HG03432 (cell line): ENCODE measurements at regions not wholly inside any gene's neighbourhood (a gene's known extent, or its start where the extent isn't known, plus 50 kb on each side); places are given as distances from the start of the nearest gene placed in this dataset.

Experiments used
- ATAC-seq: cut with Tn5 transposase; IDR thresholded peaks from one replicate; pipeline ENCODE4 v1.9.1; 2021; ENCODE audit warnings: mild to moderate bottlenecking, moderate library complexity; ENCODE audit not compliant: unreplicated experiment

GRCh38 chr5:175116466-175117048 lies 327.4 kb downstream of the DRD1 start:
- no peak for ATAC-seq

DNA sequence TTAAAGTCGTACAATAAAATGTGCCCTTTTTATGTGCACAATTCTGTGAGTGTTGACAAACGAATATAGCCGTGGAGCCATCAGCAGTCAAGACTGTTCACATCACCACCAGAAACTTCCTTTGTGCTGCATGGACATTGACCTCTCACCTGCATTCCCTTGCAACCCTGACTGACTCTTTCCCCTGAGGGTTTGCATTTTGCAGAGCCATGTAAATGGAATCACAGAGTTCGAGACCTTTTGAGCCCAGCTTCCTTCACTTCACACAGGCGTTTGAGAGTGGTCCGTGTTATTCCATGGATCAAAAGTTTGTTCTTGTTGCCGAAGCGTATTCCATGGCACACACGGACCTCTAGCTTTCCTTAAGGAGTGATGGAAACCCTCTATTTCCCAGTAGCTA lies 328.2 kb downstream of the DRD1 start:
- no peak for ATAC-seq

GRCh38 chr5:175113947-175114346 lies 330.0 kb downstream of the DRD1 start:
- no peak for ATAC-seq

DNA sequence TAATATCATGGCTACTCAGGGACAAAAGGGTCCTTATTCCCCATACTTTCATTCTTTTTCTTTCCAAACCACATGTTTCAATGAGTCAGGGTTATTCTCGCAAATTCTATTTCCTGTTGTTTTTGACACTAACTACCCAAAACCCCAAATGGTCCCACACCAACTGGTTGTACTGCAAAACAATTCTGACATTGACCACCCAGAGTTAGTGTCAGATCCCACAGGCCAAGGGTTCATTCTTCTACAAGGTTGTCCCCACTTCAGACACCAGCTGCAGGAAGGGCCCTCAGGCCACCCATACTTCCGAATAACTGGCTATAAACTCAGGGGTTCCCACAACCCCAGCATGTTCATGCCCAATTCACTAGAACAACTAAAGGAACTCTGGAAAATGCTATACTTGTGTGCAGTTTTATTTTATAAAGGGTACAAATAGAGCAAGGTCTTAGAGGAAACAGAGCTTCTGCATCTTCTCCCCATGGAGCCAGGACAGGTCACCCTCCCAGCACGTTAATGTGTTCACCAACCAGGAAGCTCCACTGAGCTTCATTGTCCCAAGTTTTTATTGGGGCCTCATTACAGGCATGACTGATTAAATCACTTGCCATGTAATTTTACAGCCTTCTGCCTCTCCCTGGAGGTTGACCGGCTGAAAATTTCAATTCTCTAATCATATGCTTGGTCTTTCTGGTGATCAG lies 334.8 kb downstream of the DRD1 start:
- ATAC-seq: no peak

- no peak for ATAC-seq
Observed at GRCh38 chr5:175107865-175108264, 336.1 kb downstream of the DRD1 start.

GRCh38 chr5:175107028-175107588 lies 336.9 kb downstream of the DRD1 start:
- ATAC-seq: no peak

DNA sequence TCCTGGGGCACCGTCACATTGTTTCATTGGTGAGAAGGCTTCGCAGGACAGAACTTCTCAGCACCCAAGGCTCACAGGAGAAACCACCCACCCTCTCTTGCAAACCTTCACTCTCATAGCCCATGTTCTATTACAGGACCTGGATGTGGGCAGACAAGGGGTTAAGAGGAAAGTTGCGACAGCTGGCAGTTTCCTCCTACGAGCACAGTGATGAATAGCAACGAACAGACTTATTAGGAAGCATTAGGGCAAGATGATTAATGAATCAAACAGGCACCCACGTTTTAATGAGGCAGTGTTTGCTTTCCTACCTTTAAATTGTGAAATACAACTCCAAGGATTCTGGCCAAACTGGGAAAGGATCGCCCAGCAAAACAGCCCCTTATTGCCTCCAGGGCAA lies 339.3 kb downstream of the DRD1 start:
- no peak for ATAC-seq

DNA sequence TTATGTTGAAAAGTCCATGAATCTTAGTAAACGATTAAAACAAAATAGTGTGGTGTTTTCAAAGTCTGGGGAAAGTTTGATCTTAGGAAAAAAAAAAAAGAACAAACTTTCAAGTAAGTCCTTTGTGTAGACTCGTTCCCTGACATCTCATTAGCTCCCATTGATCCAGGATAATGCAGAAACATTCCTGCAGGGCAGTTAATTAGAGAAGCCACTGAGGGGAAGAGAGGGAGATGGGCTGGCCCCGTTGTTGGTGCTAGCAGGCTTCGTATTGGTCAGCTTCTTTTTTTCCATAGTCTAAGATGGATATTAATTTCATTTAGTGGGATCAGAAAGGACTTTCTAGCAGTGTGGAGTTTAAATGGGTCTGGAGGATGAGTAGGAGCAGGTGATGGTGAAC lies 340.2 kb downstream of the DRD1 start:
- ATAC-seq: no peak

DNA sequence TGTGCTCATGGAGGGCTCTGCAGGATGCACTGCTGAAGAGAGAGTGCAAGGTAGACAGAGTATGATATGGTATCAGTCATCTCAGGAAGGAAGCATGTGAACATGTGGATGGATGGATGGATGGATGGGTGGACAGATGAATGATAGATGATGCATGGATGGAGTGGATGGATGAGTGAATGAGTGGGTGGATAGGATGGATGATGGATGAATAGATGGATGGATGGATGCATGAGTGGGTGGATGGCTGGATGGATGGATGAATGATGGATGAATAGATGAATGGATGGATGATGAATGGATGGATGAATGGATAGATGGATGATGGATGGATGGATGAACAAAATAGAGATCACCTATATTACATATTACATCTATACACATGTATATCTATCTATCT lies 341.3 kb downstream of the DRD1 start:
- no peak for ATAC-seq

- no peak for ATAC-seq
Observed at GRCh38 chr5:175098301-175098700, 345.7 kb downstream of the DRD1 start.

DNA sequence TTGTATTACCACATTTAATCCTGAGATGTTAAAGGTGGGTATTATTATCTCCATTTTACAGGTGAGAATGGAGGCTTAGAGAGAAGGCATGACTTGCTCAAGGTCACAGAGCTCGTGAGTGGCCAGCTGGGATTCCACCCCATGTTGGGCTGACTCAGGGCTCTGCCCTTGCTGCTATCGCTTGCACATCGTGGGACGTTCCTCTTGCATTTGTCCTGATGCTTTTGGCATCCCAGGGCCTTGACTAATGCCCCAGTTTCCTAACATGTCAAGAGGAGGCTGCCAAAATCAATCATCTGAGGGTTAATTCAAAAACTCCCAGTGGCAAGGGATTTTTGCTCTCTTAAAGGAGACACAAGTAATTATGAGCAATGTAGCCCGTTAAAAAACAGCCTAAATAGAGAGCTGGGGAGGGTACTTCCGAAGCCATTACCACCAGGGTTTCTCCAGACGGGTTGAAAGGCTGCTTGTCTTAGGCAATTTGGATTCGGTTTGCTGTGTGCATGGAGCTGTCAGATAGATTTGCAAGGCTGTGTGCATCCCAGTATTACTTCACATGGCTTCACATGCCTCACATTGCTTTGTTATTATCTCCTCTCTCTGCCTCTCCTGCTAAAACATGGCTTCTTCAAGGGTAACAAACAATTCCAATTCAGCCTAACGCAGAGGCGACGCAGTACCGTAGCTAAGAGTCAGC lies 347.4 kb downstream of the DRD1 start:
- no peak for ATAC-seq

- ATAC-seq: no peak
Observed at GRCh38 chr5:175094461-175094860, 349.5 kb downstream of the DRD1 start.

GRCh38 chr5:175092691-175093090 lies 351.3 kb downstream of the DRD1 start:
- ATAC-seq: no peak

DNA sequence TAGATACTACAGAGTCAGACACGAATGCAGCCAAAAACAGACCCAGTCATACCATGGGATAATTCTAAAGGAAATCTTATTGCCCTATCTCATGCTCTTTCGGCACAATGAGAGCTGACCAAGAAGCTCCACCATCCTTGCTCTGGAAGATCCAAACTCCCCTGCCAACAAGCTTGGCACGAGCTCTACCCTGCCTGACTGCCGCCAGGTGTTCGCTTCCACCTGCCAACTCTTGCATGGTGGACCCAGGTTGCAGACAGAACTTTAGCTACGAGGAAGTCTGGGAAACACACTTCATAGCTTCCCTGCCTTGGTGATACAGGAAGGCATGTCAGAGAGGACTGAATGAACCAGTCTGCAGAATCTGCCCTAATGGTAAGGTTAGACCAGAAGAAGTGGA lies 355.0 kb downstream of the DRD1 start:
- no peak for ATAC-seq

DNA sequence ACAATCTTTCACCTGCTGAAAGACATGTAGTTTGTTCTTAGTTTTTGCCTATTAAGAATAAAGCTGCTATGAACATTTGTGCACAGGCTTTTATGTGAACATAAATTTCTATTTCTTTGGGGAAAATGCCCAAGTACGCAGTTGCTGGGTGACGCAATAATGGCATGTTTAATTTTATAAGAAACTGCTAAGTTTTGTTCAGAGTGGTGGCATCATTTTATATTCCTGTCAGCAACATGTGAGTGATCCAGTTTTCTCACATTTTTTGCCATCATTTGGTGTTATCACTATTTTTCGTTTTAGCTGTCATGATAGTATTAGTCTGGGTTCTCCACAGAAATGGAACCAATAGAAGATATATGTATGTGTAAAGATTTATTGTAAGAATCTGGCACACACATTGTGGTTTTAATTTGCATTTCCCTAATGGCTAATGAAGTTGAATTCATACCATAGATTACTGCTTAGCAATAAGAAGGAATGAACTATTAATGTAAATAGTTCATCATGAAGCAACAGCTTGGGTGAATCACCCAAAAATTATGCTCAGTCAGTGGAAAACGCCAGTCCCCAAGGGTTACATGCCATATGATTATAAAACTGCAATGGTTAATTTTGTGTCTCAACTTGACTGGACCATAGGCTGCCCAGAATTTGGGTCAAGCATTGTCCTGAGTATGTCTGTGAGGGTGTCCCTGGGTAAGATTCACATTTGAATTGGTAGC lies 358.6 kb downstream of the MSX2 start:
- no peak for ATAC-seq

GRCh38 chr5:175082346-175082745 lies 358.0 kb downstream of the MSX2 start:
- ATAC-seq: no peak

DNA sequence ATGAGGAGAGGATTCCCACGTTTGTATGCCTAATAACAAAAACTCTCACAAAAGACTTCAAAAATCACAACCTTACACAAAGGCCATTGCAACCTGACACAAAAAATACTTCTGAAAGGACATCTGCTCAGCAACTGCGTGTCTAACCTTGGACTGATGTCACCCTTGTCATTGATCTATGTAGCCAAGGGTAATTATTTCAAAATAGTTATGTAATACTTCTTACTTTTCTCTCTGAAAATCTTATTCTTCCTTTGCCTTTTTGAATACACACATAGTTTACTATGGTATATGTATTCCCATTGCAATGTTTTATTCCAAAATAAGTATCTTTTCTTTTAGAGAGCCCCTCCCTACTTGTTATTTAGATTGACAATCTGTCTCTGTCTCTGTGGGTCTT lies 355.3 kb downstream of the MSX2 start:
- ATAC-seq: no peak

DNA sequence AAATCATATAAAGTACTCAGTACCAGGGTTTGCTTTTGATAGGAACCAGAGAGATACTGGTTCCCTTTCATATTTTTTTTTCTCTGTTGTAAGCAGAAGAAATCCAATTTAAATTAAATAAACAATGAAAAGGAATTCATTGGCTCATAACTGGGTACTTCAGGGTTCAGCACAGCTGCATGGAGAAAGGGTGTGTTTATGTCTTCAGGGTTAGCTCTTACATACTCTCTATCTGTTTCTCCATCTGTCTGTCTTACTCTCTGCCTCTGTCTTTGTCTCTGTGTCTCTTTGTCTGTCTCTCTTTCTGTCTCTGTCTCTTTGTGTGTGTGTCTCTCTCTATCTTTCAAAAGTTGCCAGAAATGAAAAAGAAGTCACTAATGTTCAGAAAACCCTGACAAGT lies 345.9 kb downstream of the MSX2 start:
- no peak for ATAC-seq

GRCh38 chr5:175060257-175060656 lies 335.9 kb downstream of the MSX2 start:
- no peak for ATAC-seq

- no peak for ATAC-seq
Observed at GRCh38 chr5:175059687-175060211, 335.4 kb downstream of the MSX2 start.

DNA sequence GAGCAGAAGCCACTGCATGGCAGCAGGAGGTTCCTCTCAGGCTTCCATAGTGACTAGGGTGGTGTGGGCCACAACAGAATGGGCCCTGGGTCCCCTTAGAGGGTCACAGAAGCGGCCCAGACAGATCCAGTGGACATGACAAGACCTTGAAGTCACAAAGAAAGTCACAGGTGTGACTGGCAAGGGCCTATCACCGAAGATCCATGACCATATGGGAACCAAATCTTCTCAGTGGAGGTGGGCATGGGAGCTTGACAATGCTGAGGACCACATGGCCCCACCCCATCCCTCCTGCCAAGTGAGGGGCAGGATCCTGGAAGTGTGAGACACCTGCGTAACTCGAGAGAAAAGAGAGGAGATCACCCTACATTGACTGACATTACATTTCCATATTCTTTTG lies 332.4 kb downstream of the MSX2 start:
- no peak for ATAC-seq
